ENCODE measurements at regions not wholly inside any gene's neighbourhood (a gene's known extent, or its start where the extent isn't known, plus 50 kb on each side); places are given as distances from the start of the nearest gene placed in this dataset.

- Histone ChIP-seq H3K4me2 (ENCODE audit: insufficient read depth, low read length) (no peak overlapping the region), H3K36me3 (ENCODE audit: control insufficient read depth in 2 of 2, extremely low read depth in 1 of 2, insufficient read depth in 2 of 2, low read length in 2 of 2) (no peaks in the 10 kb centered on the region), H3K27me3 (ENCODE audit: control insufficient read depth in 2 of 2, insufficient read depth in 2 of 2, low read length in 2 of 2) (peaks cover 0 to 11% of the 10 kb centered on the region in 2 experiments), H3K9me3 (replicated peaks; ENCODE audit: control insufficient read depth, insufficient read depth, low read length) (no peaks in the 10 kb centered on the region), H3K9me1 (replicated peaks; ENCODE audit: control insufficient read depth, extremely low read depth, insufficient read depth, low read length) (no peaks in the 10 kb centered on the region), H4K20me1 (replicated peaks; ENCODE audit: control insufficient read depth, extremely low read depth, insufficient read depth, low read length) (no peaks in the 10 kb centered on the region), H2AFZ (ENCODE audit: low read depth, low read length) (no peak overlapping the region), H3K27ac (ENCODE audit: insufficient read depth, low read depth, low read length) (no peak overlapping the region), H3K4me1 (ENCODE audit: control insufficient read depth, extremely low read depth, insufficient read depth, low read length) (no peaks in the 10 kb centered on the region), H3K4me3 (replicated peaks in 1 of 3; ENCODE audit: insufficient read depth in 1 of 3, low read depth in 1 of 3, low read length in 3 of 3) (no peak overlapping the region), H3K79me2 (ENCODE audit: control insufficient read depth, insufficient read depth, low read length) (no peaks in the 10 kb centered on the region), H3K9ac (replicated peaks; ENCODE audit: extremely low read depth, insufficient read depth, low read length) (no peak overlapping the region)
- TF ChIP-seq MAX (IDR thresholded peaks at IDR 0.05; ENCODE audit: insufficient read depth, insufficient read length) (no peak), EZH2 (IDR thresholded peaks at IDR 0.05; ENCODE audit: borderline replicate concordance, low read depth, low read length, severe bottlenecking) (no peak), CTCF (IDR thresholded peaks at IDR 0.05; ENCODE audit: extremely low read depth in 1 of 2, insufficient read depth in 1 of 2, low read depth in 1 of 2, low read length in 2 of 2) (no peak), MYC (IDR thresholded peaks at IDR 0.05; ENCODE audit: low read depth, low read length) (no peak), POLR2AphosphoS5 (IDR thresholded peaks at IDR 0.05; ENCODE audit: insufficient read depth, low read depth, low read length) (no peak), JUN (IDR thresholded peaks at IDR 0.05; ENCODE audit: borderline replicate concordance, insufficient read depth, insufficient read length, low read depth) (no peak), POLR2A (IDR thresholded peaks at IDR 0.05; ENCODE audit: low read depth, low read length) (no peak), FOS (IDR thresholded peaks at IDR 0.05; ENCODE audit: borderline replicate concordance, insufficient read depth, low read length) (no peak), GATA2 (IDR thresholded peaks at IDR 0.05; ENCODE audit: insufficient read depth, insufficient read length, low read depth, low read length) (no peak)
- dilution Hi-C loops (cut with MboI; ENCODE audit: extremely low pct_ligation_motif_present, low sequenced_read_pairs): no loop called here
- CTCF ChIA-PET: interaction anchor here (1.0 to 1.4 kb wide), 2 partner anchors 9 to 423 kb away, joined by 3 read pairs; no protein-coding TSS in a partner anchor
- POLR2A ChIA-PET: no interaction called here
- intact Hi-C loops (cut with micrococcal nuclease): no loop called here
- no peak for DNase-seq (ENCODE audit: low read depth, low spot score)
- BruUV-seq (replicated peaks): no TSS peak
- FAIRE-seq: no peak
Measured at GRCh38 chr14:26213846-26214575, 383.8 kb downstream of the NOVA1 start.
